C1 segment of cervical spinal cord (tissue), 14 donors: ENCODE measurements at regions not wholly inside any gene's neighbourhood (a gene's known extent, or its start where the extent isn't known, plus 50 kb on each side); places are given as distances from the start of the nearest gene placed in this dataset.

ENCODE experiments used
- DNase-seq, 14 donors: peaks; one replicate each; lab custom pipeline; 2025; lab: John Stamatoyannopoulos, UW

GRCh38 chr21:35144978-35145377 lies 95.9 kb upstream of the RUNX1 start:
- DNase-seq: no peak

- no peak for DNase-seq
Observed at GRCh38 chr21:35142036-35142815, 93.1 kb upstream of the RUNX1 start.

- DNase-seq: no peak
Observed at GRCh38 chr21:35139382-35139715, 90.2 kb upstream of the RUNX1 start.

- no peak for DNase-seq
Observed at GRCh38 chr21:35138665-35139381, 89.7 kb upstream of the RUNX1 start.

GRCh38 chr21:35136586-35137219 lies 87.6 kb upstream of the RUNX1 start:
- DNase-seq: no peak

- DNase-seq: no peak
Observed at GRCh38 chr21:35136106-35136505, 87.0 kb upstream of the RUNX1 start.

GRCh38 chr21:35135481-35135880 lies 86.4 kb upstream of the RUNX1 start:
- no peak for DNase-seq

- DNase-seq: no peak
Observed at GRCh38 chr21:35134309-35134708, 85.2 kb upstream of the RUNX1 start.

- DNase-seq: no peak
Observed at GRCh38 chr21:35128536-35128935, 79.4 kb upstream of the RUNX1 start.

- DNase-seq: no peak
Observed at GRCh38 chr21:35127851-35128250, 78.7 kb upstream of the RUNX1 start.

- DNase-seq: no peak
Observed at GRCh38 chr21:35127026-35127425, 77.9 kb upstream of the RUNX1 start.

GRCh38 chr21:35120631-35121180 lies 71.6 kb upstream of the RUNX1 start:
- DNase-seq: no peak

- DNase-seq: no peak
Observed at GRCh38 chr21:35119501-35120047, 70.5 kb upstream of the RUNX1 start.

- no peak for DNase-seq
Observed at GRCh38 chr21:35116777-35117176, 67.7 kb upstream of the RUNX1 start.

- no peak for DNase-seq
Observed at GRCh38 chr21:35113064-35113463, 64.0 kb upstream of the RUNX1 start.

GRCh38 chr21:35111321-35111930 lies 62.3 kb upstream of the RUNX1 start:
- DNase-seq: no peak

- no peak for DNase-seq
Observed at GRCh38 chr21:35108887-35109286, 59.8 kb upstream of the RUNX1 start.

GRCh38 chr21:35107520-35107919 lies 58.4 kb upstream of the RUNX1 start:
- no peak for DNase-seq

GRCh38 chr21:35106246-35106835 lies 57.2 kb upstream of the RUNX1 start:
- DNase-seq: no peak

GRCh38 chr21:35102488-35103371 lies 53.6 kb upstream of the RUNX1 start:
- DNase-seq: peak in 10 of 14 donors; percentile 1 to 47 (median 22)
